ENCODE measurements at regions not wholly inside any gene's neighbourhood (a gene's known extent, or its start where the extent isn't known, plus 50 kb on each side); places are given as distances from the start of the nearest gene placed in this dataset.
A peak's percentile ranks its signal among the peaks of the same experiment; 100 is the strongest.

DNA sequence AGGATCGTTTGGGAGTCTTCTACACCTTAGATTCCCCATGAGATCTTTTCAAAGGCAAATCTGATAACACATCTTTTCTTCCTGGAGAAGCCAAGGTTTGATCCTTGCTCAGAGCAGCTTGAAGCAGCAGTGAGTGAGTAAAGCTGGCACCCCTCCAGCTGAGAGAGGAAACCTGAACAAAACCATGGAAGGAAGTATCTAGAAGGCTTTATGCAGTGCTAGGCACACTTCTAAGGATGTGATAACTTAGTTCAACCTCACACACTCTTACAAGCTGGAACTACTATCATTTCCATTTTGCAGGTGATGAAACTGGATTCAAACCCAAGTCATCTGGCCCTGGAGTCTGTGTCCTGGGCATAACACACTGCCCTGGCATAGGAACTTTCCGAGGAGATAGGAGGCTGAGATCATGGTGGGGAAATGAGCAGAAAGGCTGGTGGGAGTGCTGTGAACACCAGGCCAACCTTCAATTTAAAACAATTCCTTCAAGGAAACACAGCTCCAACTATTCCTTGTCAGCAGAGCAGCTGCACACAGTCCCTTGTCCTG lies 71.2 kb downstream of the CTAGE1 start:
- H3K4me1 Mint-ChIP-seq (ENCODE audit: low read depth, unreplicated experiment) = peaks cover 34% of the 10 kb centered on the region
- H3K4me1 ChIP-seq (ENCODE audit: insufficient read depth, low read length) = peaks cover 52% of the 10 kb centered on the region
- no peaks in the 10 kb centered on the region for H3K36me3 ChIP-seq (ENCODE audit: insufficient read depth, low read length)
- no peaks in the 10 kb centered on the region for H3K79me2 ChIP-seq (ENCODE audit: insufficient read depth, low read length)
- DNase-seq (ENCODE audit: low read depth) = peak; percentile 73
- no peaks in the 10 kb centered on the region for H3K9me3 Mint-ChIP-seq (ENCODE audit: unreplicated experiment)
- H3K9ac ChIP-seq (ENCODE audit: low read length) = peak overlapping the region; percentile 56
- peak overlapping the region; percentile 23 for H2AFZ ChIP-seq (ENCODE audit: low read depth, low read length)
- peaks cover 10% of the 10 kb centered on the region for H3K27me3 ChIP-seq (ENCODE audit: insufficient read depth, low read length)
- no peak for FAIRE-seq
- H3K27me3 Mint-ChIP-seq (ENCODE audit: low read depth, unreplicated experiment) = peaks cover 38% of the 10 kb centered on the region
- TF ChIP-seq, protein P1, sequence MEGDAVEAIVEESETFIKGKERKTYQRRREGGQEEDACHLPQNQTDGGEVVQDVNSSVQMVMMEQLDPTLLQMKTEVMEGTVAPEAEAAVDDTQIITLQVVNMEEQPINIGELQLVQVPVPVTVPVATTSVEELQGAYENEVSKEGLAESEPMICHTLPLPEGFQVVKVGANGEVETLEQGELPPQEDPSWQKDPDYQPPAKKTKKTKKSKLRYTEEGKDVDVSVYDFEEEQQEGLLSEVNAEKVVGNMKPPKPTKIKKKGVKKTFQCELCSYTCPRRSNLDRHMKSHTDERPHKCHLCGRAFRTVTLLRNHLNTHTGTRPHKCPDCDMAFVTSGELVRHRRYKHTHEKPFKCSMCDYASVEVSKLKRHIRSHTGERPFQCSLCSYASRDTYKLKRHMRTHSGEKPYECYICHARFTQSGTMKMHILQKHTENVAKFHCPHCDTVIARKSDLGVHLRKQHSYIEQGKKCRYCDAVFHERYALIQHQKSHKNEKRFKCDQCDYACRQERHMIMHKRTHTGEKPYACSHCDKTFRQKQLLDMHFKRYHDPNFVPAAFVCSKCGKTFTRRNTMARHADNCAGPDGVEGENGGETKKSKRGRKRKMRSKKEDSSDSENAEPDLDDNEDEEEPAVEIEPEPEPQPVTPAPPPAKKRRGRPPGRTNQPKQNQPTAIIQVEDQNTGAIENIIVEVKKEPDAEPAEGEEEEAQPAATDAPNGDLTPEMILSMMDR (IDR thresholded peaks at IDR 0.05; ENCODE audit: insufficient read depth, low read depth, low read length) = no peak
- TF ChIP-seq EZH2 (IDR thresholded peaks at IDR 0.05; ENCODE audit: insufficient read depth, low read length) = no peak
- no peaks in the 10 kb centered on the region for H3K9me3 ChIP-seq (ENCODE audit: insufficient read depth, low read depth, low read length)
- peak overlapping the region; percentile 88 for H3K27ac Mint-ChIP-seq (ENCODE audit: unreplicated experiment)
- peak overlapping the region; percentile 88 for H3K4me2 ChIP-seq (ENCODE audit: low read length)
- H3K4me3 ChIP-seq (ENCODE audit: insufficient read depth, low read depth, low read length) = peak overlapping the region; percentile 24
- H4K20me1 ChIP-seq (ENCODE audit: insufficient read depth, low read length) = no peaks in the 10 kb centered on the region
- peak overlapping the region; percentile 40 for H3K4me3 Mint-ChIP-seq (ENCODE audit: unreplicated experiment)
- no peaks in the 10 kb centered on the region for H3K36me3 Mint-ChIP-seq (ENCODE audit: low read depth, unreplicated experiment)
- H3K27ac ChIP-seq (ENCODE audit: low read depth, low read length) = peak overlapping the region; percentile 72

DNA sequence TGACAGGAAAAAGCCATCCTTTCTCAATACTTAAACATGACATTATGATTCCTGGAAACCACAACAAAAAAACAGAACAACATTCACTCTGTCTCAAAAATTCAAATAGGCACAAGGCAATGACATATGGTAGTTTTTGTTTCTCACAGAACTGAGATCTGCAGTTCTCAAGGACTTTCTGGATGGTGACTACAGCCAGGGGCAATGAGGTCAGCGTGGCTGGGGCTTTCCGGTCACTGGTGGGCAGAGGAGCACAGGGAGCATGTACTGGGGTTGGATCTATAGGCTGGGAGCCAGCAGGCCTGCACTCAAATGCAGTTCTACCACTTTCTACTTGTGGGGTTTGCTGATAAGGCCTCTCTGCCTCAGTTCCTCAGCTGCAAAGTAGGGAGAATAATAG lies 72.0 kb downstream of the CTAGE1 start:
- FAIRE-seq (no peak), DNase-seq (ENCODE audit: low read depth) (no peak)
- Histone ChIP-seq H3K9ac (ENCODE audit: low read length) (no peak overlapping the region), H4K20me1 (ENCODE audit: insufficient read depth, low read length) (no peaks in the 10 kb centered on the region), H3K4me2 (ENCODE audit: low read length) (no peak overlapping the region), H3K4me3 (ENCODE audit: insufficient read depth, low read depth, low read length) (no peak overlapping the region), H3K9me3 (ENCODE audit: insufficient read depth, low read depth, low read length) (no peaks in the 10 kb centered on the region), H3K27me3 (ENCODE audit: insufficient read depth, low read length) (peaks cover 10% of the 10 kb centered on the region), H3K4me1 (ENCODE audit: insufficient read depth, low read length) (peaks cover 52% of the 10 kb centered on the region), H3K27ac (ENCODE audit: low read depth, low read length) (no peak overlapping the region), H3K36me3 (ENCODE audit: insufficient read depth, low read length) (no peaks in the 10 kb centered on the region), H3K79me2 (ENCODE audit: insufficient read depth, low read length) (no peaks in the 10 kb centered on the region), H2AFZ (ENCODE audit: low read depth, low read length) (no peak overlapping the region)
- TF ChIP-seq EZH2 (IDR thresholded peaks at IDR 0.05; ENCODE audit: insufficient read depth, low read length) = no peak
- TF ChIP-seq, protein P1 (IDR thresholded peaks at IDR 0.05; ENCODE audit: insufficient read depth, low read depth, low read length) = no peak
- Mint-ChIP-seq H3K9me3 (ENCODE audit: unreplicated experiment) (no peaks in the 10 kb centered on the region), H3K27ac (ENCODE audit: unreplicated experiment) (no peak overlapping the region), H3K4me3 (ENCODE audit: unreplicated experiment) (no peak overlapping the region), H3K36me3 (ENCODE audit: low read depth, unreplicated experiment) (no peaks in the 10 kb centered on the region), H3K27me3 (ENCODE audit: low read depth, unreplicated experiment) (peaks cover 41% of the 10 kb centered on the region), H3K4me1 (ENCODE audit: low read depth, unreplicated experiment) (peaks cover 34% of the 10 kb centered on the region)

DNA sequence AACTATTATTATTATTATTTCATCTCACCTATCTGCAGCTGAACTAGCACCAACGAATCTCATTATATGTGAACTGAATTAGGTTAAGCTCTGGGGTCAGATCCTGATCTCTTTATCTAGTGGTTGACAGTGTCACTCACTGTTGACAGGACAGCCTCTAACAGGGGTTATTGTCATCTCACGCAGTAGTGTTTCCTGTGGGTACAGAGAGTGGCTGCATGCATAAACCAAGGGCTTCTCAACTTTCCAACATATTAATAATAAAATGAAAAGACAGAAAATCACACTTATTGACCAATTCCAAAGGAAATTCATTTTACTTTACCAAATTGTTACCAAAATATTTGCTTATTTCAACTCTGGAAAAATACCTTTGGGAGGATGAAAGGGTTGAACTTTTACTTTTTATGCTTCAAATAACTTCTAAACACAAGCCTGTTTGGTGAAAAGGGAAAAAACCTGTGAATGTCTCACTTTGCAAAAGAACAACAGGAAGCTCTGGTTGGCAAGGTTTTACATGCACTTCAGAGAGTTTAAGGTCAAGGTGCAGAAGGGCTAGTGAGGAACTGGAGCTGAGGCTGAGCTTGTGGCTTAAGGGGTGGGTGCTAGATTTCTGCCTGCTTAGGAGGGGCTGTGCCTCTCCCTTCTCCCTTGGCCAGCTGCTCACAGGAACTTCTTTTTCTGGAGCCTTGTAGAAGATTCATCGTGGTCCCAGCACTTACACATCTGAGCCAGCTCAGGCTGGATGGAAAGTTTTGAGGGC lies 72.6 kb downstream of the CTAGE1 start:
- no peaks in the 10 kb centered on the region for H3K79me2 ChIP-seq (ENCODE audit: insufficient read depth, low read length)
- H3K4me3 Mint-ChIP-seq (ENCODE audit: unreplicated experiment) = no peak overlapping the region
- no peaks in the 10 kb centered on the region for H3K9me3 Mint-ChIP-seq (ENCODE audit: unreplicated experiment)
- DNase-seq (ENCODE audit: low read depth) = no peak
- no peaks in the 10 kb centered on the region for H4K20me1 ChIP-seq (ENCODE audit: insufficient read depth, low read length)
- peaks cover 34% of the 10 kb centered on the region for H3K4me1 Mint-ChIP-seq (ENCODE audit: low read depth, unreplicated experiment)
- no peak overlapping the region for H3K27ac ChIP-seq (ENCODE audit: low read depth, low read length)
- peaks cover 8% of the 10 kb centered on the region for H3K27me3 ChIP-seq (ENCODE audit: insufficient read depth, low read length)
- FAIRE-seq = no peak
- no peak overlapping the region for H3K27ac Mint-ChIP-seq (ENCODE audit: unreplicated experiment)
- H3K4me1 ChIP-seq (ENCODE audit: insufficient read depth, low read length) = peaks cover 52% of the 10 kb centered on the region
- no peak overlapping the region for H2AFZ ChIP-seq (ENCODE audit: low read depth, low read length)
- TF ChIP-seq, protein P1 (IDR thresholded peaks at IDR 0.05; ENCODE audit: insufficient read depth, low read depth, low read length) = no peak
- no peak for TF ChIP-seq EZH2 (IDR thresholded peaks at IDR 0.05; ENCODE audit: insufficient read depth, low read length)
- peaks cover 39% of the 10 kb centered on the region for H3K27me3 Mint-ChIP-seq (ENCODE audit: low read depth, unreplicated experiment)
- H3K4me2 ChIP-seq (ENCODE audit: low read length) = no peak overlapping the region
- no peak overlapping the region for H3K9ac ChIP-seq (ENCODE audit: low read length)
- H3K36me3 ChIP-seq (ENCODE audit: insufficient read depth, low read length) = no peaks in the 10 kb centered on the region
- H3K4me3 ChIP-seq (ENCODE audit: insufficient read depth, low read depth, low read length) = no peak overlapping the region
- H3K36me3 Mint-ChIP-seq (ENCODE audit: low read depth, unreplicated experiment) = no peaks in the 10 kb centered on the region
- no peaks in the 10 kb centered on the region for H3K9me3 ChIP-seq (ENCODE audit: insufficient read depth, low read depth, low read length)

Data from astrocyte (in vitro differentiated cells and primary cell).